Activated CD8-positive, alpha-beta memory T cell treated with anti-CD3 and anti-CD28 coated beads, Interleukin-2, amount 50 U/mL, for 48 hours (primary cell): ENCODE measurements at regions not wholly inside any gene's neighbourhood (a gene's known extent, or its start where the extent isn't known, plus 50 kb on each side); places are given as distances from the start of the nearest gene placed in this dataset.

Source experiments
- DNase-seq: peaks from one replicate; pipeline ENCODE4 v3.0.0-alpha.2; 2020

GRCh38 chr20:62563561-62563960 is 78.7 kb upstream of the SLCO4A1 start:
- DNase-seq: no peak

GRCh38 chr20:62564456-62565245 is 77.7 kb upstream of the SLCO4A1 start:
- DNase-seq: no peak

GRCh38 chr20:62566266-62566665 is 76.0 kb upstream of the SLCO4A1 start:
- DNase-seq: no peak

GRCh38 chr20:62566771-62567170 is 75.5 kb upstream of the SLCO4A1 start:
- no peak for DNase-seq

- DNase-seq: no peak
Observed at GRCh38 chr20:62567246-62568044, 74.9 kb upstream of the SLCO4A1 start.

DNA sequence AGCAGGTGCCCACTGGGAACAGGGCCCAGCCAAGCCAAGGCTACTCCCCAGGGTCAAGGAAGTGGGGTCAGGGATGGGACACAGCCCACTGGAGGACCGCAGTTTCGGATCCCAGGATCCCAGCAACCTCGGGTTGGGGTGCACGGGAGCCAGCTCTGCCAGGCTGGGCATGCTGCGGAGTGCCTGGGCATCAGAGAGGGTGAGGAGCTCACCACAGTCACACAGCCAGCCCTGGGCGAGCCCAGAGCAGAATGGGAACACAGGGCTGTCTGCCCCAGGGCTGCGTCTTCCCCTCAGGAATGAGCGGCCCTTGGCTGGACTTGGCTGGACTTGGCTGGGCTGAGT is 74.3 kb upstream of the SLCO4A1 start:
- no peak for DNase-seq

DNA sequence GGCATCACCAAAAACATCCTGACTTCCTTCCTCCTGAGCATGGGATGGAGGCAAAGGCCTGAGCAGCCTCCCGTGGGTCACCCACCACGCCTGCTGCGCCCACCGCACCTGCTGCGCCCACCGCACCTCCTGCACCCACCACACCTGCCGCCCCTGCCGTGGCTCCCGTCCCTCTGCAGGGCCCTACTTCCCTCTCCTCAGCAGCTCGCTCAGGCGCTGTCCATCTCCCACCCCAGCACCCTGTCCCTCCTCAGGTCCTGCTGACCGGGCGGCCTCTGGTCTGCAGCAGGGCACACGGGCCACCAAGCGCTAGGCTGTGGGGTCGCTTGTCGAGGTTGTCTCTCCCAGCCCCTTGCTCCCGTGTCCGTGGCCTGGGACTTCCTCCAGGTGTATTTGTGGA is 72.7 kb upstream of the SLCO4A1 start:
- no peak for DNase-seq

DNA sequence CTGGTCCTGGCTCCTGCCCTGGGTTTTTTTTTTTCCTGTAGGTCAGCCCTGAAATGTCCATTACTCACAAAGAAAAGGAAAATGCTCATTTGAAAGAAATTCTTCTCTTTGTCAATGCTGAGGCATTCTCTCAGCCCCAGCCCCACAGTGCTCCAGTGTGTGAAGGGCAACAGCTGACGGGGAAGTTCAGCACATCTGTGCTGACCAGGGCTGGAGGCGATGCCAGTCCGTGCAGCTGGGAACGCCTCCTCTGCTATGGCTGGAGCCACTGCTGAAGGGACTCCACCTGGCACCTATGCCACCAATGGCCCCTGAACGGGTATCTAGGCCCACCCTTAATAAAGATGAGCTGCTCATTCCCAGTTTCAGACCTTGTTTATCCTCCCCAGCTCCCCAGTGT is 71.9 kb upstream of the SLCO4A1 start:
- no peak for DNase-seq

- DNase-seq: no peak
Observed at GRCh38 chr20:62570897-62571668, 71.2 kb upstream of the SLCO4A1 start.

DNA sequence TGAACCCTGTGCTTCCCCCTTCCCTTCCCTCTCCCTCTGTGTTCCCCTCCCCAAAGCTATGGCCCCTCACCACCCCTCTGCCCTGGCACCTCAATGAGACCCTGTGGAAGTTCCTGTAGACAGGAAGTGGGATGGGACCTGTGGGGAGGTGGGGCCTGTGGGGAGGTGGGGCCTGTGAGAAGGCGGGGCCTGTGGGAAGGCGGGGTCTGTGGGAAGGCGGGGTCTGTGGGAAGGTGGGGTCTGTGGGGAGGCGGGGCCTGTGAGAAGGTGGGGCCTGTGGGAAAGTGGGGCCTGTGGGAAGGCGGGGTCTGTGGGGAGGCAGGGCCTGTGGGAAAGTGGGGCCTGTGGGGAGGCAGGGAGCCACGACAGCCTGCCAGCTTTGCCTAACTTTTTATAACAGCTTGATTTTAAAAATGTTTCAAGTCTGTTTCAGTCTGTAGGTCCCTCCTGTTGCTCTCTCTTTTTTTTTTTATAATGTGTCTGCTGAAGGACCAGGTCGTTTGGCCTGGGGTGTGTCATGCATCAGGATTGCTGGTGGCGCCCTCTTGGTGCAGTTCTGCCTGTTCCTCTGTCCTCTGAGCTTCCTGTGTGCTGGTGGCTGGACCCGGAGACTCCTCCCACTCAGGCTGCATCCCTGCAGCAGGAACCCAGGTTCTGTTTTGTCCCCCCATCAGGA is 70.5 kb upstream of the SLCO4A1 start:
- no peak for DNase-seq

DNA sequence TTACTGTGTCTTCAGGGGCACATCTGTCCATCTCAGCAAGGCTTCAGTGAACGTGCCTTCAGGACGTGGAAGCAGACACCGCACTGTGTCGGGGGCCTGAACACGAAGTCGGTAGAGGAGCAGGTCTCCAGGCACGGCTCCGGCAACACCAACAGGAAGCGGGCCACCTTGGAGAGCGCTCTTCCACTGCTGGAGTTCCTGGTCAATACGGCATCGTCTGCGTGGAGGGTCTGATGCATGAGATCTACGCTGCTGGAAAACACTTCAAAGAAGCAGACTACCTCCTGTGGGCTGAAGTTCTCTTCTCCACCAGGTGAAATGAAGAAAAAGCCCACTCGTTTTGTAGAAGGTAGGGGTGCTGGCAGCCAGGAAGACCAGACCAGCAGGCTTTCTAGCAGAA is 69.3 kb upstream of the SLCO4A1 start:
- no peak for DNase-seq

DNA sequence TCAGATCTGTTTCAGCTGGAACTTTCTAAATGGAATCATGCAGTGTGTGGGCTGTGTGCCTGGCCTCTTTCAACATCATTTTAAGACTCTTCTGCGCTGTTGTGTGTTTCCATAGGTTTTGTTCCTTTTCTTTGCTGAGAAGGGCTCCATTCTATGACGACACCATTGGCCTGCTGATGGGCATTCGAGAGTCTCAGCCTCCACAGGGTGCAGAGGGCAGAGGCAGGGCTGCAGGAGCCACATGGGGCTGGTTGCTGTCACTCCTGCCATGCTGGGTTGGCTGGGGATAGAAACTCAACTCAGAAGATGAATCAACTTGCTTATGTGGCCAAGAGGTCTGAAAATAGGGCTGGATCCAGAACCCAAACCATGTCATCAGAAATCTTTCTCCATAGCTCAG is 68.5 kb upstream of the SLCO4A1 start:
- DNase-seq: no peak

DNA sequence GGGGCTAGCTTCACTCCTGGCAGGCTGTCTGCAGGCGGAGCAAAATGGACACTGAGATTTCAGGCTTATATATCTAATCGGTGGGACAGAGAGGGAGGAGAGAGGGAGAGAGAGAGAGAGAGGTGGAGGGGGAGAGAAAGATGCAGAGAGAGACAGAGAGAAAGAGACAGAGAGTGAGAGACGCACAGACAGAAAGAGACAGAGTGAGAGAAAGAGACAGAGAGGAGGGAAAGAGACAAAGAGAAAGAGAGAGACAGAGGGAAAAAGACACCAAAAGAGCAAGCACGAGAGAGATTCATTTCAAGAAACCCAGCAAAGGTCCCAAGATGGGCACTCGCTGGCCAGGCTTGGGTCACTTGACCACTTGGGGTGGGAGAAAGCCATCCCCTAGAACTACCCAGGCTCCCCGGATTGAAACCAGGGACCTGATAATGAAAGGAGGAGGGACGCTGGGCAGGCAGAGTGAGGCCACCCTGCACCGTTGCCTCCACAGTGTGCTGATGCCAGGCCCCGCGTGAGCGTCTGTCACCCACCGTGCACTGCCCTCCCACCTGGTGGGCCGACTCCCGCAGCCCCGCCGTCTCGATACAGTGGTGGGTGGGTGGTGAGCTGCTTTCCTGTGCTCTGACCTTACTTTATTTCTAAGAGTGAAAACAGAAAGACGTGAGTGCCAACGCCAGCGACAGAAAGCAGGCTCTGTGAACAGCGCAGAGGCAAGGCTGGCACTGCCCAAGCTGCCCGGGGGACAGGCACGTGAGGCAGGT is 67.9 kb upstream of the SLCO4A1 start:
- DNase-seq: no peak

DNA sequence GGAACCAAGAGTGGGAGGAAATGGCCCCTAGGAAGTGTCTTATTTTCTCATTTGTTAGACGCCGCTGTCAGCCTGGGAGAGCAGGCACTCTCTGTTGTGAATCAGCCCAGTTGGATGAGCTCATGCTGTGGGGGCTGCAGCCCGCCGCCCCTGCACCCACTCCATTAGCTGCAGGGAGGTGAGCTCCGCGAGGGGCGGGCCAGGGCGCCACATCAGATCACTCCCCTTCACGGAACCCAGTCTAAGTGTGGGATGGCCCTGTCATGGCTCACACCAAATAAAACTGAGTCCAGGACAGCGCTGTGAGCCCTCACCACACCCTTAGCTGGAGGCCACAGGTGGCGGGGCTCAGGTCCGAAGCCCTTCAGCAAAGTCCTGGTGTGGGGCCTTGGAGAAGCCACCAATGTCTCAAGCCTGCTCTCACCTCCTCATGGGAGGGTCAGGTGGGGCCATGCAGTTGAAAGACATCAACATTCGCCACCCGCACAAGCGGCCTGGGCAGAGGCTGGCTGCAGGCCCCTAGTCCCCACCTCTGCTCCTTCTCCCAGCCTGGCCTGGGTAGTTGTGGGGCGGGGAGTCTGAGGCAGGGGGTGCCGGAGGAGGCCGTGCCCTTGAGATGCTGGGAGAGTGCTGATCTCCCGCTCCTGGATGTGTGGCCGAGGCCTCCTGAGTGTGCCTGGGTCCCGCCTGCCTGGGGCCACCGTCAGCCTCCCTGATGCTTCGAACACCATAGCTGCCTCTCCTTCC is 66.2 kb upstream of the SLCO4A1 start:
- no peak for DNase-seq

- DNase-seq: no peak
Observed at GRCh38 chr20:62576815-62577489, 65.4 kb upstream of the SLCO4A1 start.

- no peak for DNase-seq
Observed at GRCh38 chr20:62577490-62577836, 64.8 kb upstream of the SLCO4A1 start.

GRCh38 chr20:62578294-62578897 is 63.9 kb upstream of the SLCO4A1 start:
- DNase-seq: no peak

DNA sequence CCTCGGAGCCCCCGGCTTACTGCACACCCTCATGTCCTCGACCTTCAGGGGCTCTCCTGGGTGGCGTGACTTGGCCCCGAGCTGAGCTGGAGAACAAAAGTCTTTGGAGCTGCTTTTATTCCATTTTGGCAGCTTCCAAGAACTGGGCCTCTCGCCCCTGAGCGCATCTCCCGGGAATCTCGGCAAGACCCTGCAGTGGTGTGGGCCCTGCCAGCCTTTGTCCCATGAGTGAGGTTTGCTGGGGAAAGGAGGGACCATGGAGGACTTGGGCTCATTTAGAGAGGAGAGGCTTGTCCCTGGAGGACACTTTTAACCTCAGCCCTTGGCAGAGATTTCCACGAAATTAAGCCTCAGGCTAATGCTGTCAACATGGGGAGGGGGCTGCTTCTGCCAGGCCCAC is 62.3 kb upstream of the SLCO4A1 start:
- DNase-seq: no peak

DNA sequence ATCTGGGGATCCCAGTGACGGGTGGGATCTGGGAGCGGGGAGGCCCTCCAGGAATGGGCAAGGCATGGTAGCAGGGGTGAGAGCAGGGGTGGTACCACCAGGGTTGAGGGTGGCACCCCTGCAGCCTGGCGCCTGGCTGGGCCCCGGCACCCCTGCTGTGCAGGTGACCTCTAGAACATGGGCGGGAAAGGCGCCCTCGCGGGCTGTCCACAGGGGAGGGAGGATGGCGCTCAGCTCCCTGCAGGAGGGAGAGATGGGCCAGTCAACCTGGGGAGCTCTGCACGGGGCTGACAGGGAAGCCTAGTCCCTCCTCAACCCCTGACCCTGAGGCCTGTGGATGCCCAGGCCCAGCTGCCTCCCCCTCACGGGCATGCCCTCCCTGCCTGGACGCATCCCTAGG is 61.6 kb upstream of the SLCO4A1 start:
- no peak for DNase-seq

DNA sequence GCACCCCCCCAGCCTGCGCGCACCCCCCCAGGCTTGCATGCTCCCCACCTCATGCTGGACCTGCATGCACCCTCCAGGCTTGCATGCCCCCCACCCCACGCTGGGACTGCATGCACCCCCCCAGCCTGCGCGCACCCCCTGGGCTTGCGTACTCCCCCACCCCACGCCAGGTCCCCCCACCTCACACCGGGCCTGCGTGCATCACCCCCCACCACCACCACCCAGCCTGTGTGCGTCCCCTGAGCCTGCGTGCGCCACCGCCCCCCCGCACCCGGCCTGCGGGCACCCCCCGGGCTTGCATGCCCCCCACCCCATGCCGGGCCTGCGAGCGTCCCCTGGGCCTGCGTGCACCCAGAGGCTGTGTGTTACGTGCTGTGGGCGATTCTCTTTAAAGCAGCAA is 61.0 kb upstream of the SLCO4A1 start:
- DNase-seq: no peak

GRCh38 chr20:62581806-62582205 is 60.5 kb upstream of the SLCO4A1 start:
- no peak for DNase-seq
